ENCODE measurements at regions not wholly inside any gene's neighbourhood (a gene's known extent, or its start where the extent isn't known, plus 50 kb on each side); places are given as distances from the start of the nearest gene placed in this dataset.

GRCh38 chr10:10853954-10854353 lies 163.7 kb upstream of the CELF2 start:
- Histone ChIP-seq H3K4me1 (no peaks in the 10 kb centered on the region), H3K27me3 (no peaks in the 10 kb centered on the region), H3K4me3 (no peak overlapping the region), H3K4me2 (no peak overlapping the region), H3K9ac (no peak overlapping the region), H3K27ac (no peak overlapping the region), H3K36me3 (no peaks in the 10 kb centered on the region), H4K20me1 (no peaks in the 10 kb centered on the region), H3K9me3 (replicated peaks in 1 of 11) (0 out of 22 replicates have a peak, but pooled peaks cover 0 to 4% (median 0%) of the 10 kb centered on the region in 11 experiments)
- no peak for TF ChIP-seq Cebpa-rat (IDR thresholded peaks at IDR 0.05)

GRCh38 chr10:10854725-10855124 lies 162.9 kb upstream of the CELF2 start:
- Histone ChIP-seq H3K9me3 (replicated peaks in 1 of 11) (0 out of 22 replicates have a peak, but pooled peaks cover 0 to 4% (median 0%) of the 10 kb centered on the region in 11 experiments), H3K27ac (no peak overlapping the region), H3K4me3 (no peak overlapping the region), H3K9ac (no peak overlapping the region), H3K27me3 (no peaks in the 10 kb centered on the region), H3K36me3 (no peaks in the 10 kb centered on the region), H3K4me2 (no peak overlapping the region), H4K20me1 (no peaks in the 10 kb centered on the region), H3K4me1 (no peaks in the 10 kb centered on the region)
- TF ChIP-seq Cebpa-rat (IDR thresholded peaks at IDR 0.05): no peak

- H3K36me3 ChIP-seq: no peaks in the 10 kb centered on the region
- H3K9ac ChIP-seq: no peak overlapping the region
- H3K4me3 ChIP-seq: no peak overlapping the region
- no peaks in the 10 kb centered on the region for H3K4me1 ChIP-seq
- no peak overlapping the region for H3K4me2 ChIP-seq
- no peaks in the 10 kb centered on the region for H4K20me1 ChIP-seq
- H3K27ac ChIP-seq: no peak overlapping the region
- no peaks in the 10 kb centered on the region for H3K27me3 ChIP-seq
- H3K9me3 ChIP-seq (replicated peaks in 1 of 11): peaks cover 0 to 5% (median 0%) of the 10 kb centered on the region in 11 experiments; a peak in 4 of 22 replicates
- no peak for TF ChIP-seq Cebpa-rat (IDR thresholded peaks at IDR 0.05)
Measured at GRCh38 chr10:10855151-10855581, 162.5 kb upstream of the CELF2 start.

DNA sequence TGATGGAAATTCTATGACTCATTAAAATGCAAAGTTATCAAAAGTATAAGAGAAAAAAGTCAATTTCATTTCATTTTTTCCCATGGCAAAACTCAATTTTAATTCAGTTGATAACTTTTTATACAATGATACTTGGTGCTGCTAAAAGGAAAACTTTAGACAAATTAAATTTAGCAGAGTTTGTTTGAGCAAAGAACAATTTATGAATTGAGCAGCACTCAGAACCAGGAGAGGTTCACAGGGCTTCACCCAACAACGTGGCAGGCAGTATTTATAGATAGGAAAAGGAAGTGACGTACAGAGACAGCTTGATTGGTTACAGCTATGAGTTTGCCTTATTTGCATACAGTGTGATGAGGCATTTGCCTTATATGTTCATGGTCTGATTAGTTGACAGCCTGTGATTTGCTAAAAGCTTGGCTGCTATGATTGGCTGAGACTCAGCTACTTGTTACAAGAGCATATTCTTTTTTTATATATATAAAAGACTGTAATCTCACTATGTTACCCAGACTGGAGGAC lies 157.2 kb upstream of the CELF2 start:
- Histone ChIP-seq H3K27ac (no peak overlapping the region), H3K4me3 (no peak overlapping the region), H3K27me3 (no peaks in the 10 kb centered on the region), H4K20me1 (no peaks in the 10 kb centered on the region), H3K4me1 (no peaks in the 10 kb centered on the region), H3K9ac (no peak overlapping the region), H3K9me3 (replicated peaks in 1 of 11) (peaks cover 0 to 14% (median 10%) of the 10 kb centered on the region in 11 experiments; a peak in 13 of 22 replicates), H3K36me3 (no peaks in the 10 kb centered on the region), H3K4me2 (no peak overlapping the region)
- TF ChIP-seq Cebpa-rat (IDR thresholded peaks at IDR 0.05): no peak

- no peaks in the 10 kb centered on the region for H3K36me3 ChIP-seq
- no peaks in the 10 kb centered on the region for H3K27me3 ChIP-seq
- no peaks in the 10 kb centered on the region for H4K20me1 ChIP-seq
- no peak for TF ChIP-seq Cebpa-rat (IDR thresholded peaks at IDR 0.05)
- H3K9me3 ChIP-seq (replicated peaks in 1 of 11): peaks cover 0 to 11% (median 8%) of the 10 kb centered on the region in 11 experiments; a peak in 14 of 22 replicates
- H3K4me2 ChIP-seq: no peak overlapping the region
- H3K4me1 ChIP-seq: peaks cover 1 to 2% (median 2%) of the 10 kb centered on the region in 10 experiments
- H3K4me3 ChIP-seq: no peak overlapping the region
- H3K27ac ChIP-seq: no peak overlapping the region
- no peak overlapping the region for H3K9ac ChIP-seq
Measured at GRCh38 chr10:10865303-10865702, 152.4 kb upstream of the CELF2 start.

DNA sequence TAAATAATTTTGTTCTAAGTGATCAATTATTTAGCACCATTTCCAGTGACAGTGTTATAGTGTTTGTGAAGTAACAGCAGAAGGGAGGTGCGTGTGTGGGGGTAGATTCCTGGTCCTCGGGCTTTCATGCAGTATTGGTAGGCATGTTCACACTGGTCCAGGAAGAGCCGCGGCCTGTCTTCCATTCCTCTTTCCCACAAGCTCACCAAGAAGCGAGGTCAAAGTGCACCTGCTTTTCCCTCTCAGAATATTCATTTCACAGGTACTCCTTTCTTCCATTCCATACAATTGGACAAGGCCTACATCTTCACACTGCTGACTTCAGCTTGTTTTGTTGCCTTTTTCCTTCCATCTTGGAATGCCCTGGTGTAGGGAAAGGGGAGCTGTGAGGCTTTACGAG lies 151.8 kb upstream of the CELF2 start:
- H3K4me2 ChIP-seq: no peak overlapping the region
- H4K20me1 ChIP-seq: no peaks in the 10 kb centered on the region
- no peak overlapping the region for H3K4me3 ChIP-seq
- TF ChIP-seq Cebpa-rat (IDR thresholded peaks at IDR 0.05): no peak
- H3K9ac ChIP-seq: no peak overlapping the region
- peaks cover 0 to 5% (median 3%) of the 10 kb centered on the region in 11 experiments; a peak in 14 of 22 replicates for H3K9me3 ChIP-seq (replicated peaks in 1 of 11)
- no peaks in the 10 kb centered on the region for H3K36me3 ChIP-seq
- no peaks in the 10 kb centered on the region for H3K27me3 ChIP-seq
- no peak overlapping the region for H3K27ac ChIP-seq
- peaks cover 7 to 8% (median 8%) of the 10 kb centered on the region in 10 experiments for H3K4me1 ChIP-seq

- Histone ChIP-seq H3K9me3 (replicated peaks in 1 of 11) (no peaks in the 10 kb centered on the region; a peak in 1 of 22 replicates), H3K4me3 (no peak overlapping the region)
- no peak for TF ChIP-seq Cebpa-rat (IDR thresholded peaks at IDR 0.05)
Measured at GRCh38 chr10:10869592-10869991, 148.1 kb upstream of the CELF2 start.

DNA sequence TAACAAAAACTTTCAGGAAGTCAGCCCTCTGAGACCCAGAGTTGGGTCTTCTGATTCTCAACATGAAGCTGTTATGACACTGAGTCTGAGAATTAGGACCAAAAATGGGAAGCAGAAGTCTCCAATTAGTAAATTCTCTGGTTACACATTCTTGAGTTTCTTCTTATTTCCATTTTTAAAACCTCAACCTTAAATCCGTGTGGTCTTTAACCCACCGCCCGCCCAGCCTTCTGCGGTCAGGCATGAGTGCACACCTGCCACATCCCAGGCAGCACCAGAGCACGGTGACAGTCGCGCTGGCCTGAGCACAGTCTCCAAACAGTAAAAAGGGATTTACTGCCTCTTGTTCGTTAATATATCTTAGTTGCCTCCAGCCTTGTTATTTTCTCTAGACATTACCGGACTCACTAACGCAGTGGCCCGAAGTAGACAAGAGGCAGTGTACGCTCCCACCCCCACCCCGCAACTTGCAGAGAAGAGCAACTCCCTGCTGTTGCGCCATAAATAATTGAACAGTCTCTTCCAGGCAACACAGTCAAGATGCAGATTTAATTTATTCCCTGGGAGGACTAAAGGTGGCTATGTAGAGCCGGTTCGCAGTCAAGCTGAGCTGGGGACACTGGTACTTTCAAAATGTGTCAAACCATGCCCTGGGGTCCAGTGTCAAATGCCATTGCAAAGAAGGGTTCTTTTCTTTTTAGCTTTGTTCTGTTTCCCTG lies 147.0 kb upstream of the CELF2 start:
- Histone ChIP-seq H3K4me1 (peaks cover 9 to 15% (median 12%) of the 10 kb centered on the region in 10 experiments), H3K4me3 (no peak overlapping the region), H3K27ac (peak overlapping the region in 2 of 11 experiments; percentile 25 to 29; a peak in 4 of 22 replicates), H3K36me3 (no peaks in the 10 kb centered on the region), H3K9me3 (replicated peaks in 1 of 11) (no peaks in the 10 kb centered on the region; a peak in 1 of 22 replicates), H3K4me2 (peak overlapping the region; percentile 12 to 58 (median 47); a peak in 20 of 22 replicates), H3K27me3 (no peaks in the 10 kb centered on the region), H4K20me1 (no peaks in the 10 kb centered on the region), H3K9ac (no peak overlapping the region)
- no peak for TF ChIP-seq Cebpa-rat (IDR thresholded peaks at IDR 0.05)

More at GRCh38 chr10:10869592-10869991, 148.1 kb upstream of the CELF2 start:
- H3K27ac ChIP-seq: no peak overlapping the region
- H3K4me2 ChIP-seq: no peak overlapping the region
- no peaks in the 10 kb centered on the region for H3K36me3 ChIP-seq
- H3K27me3 ChIP-seq: no peaks in the 10 kb centered on the region
- no peak overlapping the region for H3K9ac ChIP-seq
- H3K4me1 ChIP-seq: peaks cover 9 to 15% (median 12%) of the 10 kb centered on the region in 10 experiments
- no peaks in the 10 kb centered on the region for H4K20me1 ChIP-seq

- H3K9ac ChIP-seq: no peak overlapping the region
- no peak for TF ChIP-seq Cebpa-rat (IDR thresholded peaks at IDR 0.05)
Measured at GRCh38 chr10:10871352-10871751, 146.3 kb upstream of the CELF2 start.

More at GRCh38 chr10:10871352-10871751, 146.3 kb upstream of the CELF2 start:
- Histone ChIP-seq H3K4me1 (peaks cover 9 to 15% (median 12%) of the 10 kb centered on the region in 10 experiments), H4K20me1 (no peaks in the 10 kb centered on the region), H3K27ac (no peak overlapping the region), H3K27me3 (no peaks in the 10 kb centered on the region), H3K4me2 (peak overlapping the region in 2 of 11 experiments; percentile 42 to 56; a peak in 1 of 22 replicates), H3K9me3 (replicated peaks in 1 of 11) (no peaks in the 10 kb centered on the region; a peak in 1 of 22 replicates), H3K36me3 (no peaks in the 10 kb centered on the region), H3K4me3 (no peak overlapping the region)
